Endothelial cell of umbilical vein (primary cell): ENCODE measurements at regions not wholly inside any gene's neighbourhood (a gene's known extent, or its start where the extent isn't known, plus 50 kb on each side); places are given as distances from the start of the nearest gene placed in this dataset.

Source experiments
- BruUV-seq: library from RNA; stranded (reverse); fragments of 400-500 nt; replicated peaks from 2 replicates; lab custom pipeline; 2021; lab: Mats Ljungman, UMichigan
- CTCF ChIA-PET: fragments of 300-600, 350-600 bp; sonication (Branson Sonifier 250); formaldehyde crosslinking; loops from one replicate; lab custom pipeline; 2021; ENCODE audit warnings: antibody characterized with exemption, inconsistent platforms; lab: Charles Lee
- POLR2A ChIA-PET: fragments of 300-600, 350-600 bp; sonication (Branson Sonifier 250); formaldehyde crosslinking; loops from one replicate; lab custom pipeline; 2021; ENCODE audit warnings: antibody characterized with exemption, inconsistent platforms; lab: Charles Lee
- DNase-seq: peaks from one replicate; pipeline ENCODE4 v3.0.0-alpha.2; 2011; ENCODE audit warnings: low read depth, low spot score
- FAIRE-seq: peaks from 2 replicates; lab custom pipeline; 2011; peaks lifted over from hg19 to GRCh38; lab: Jason Lieb, UNC
- H2AFZ ChIP-seq: 2 replicates; pipeline ENCODE4 v1.6.0; 2012; ENCODE audit warnings: low read depth, low read length, control low read depth, inconsistent platforms
- H3K27ac ChIP-seq: 2 replicates; pipeline ENCODE4 v1.5.1; 2011; ENCODE audit warnings: low read depth, mild to moderate bottlenecking, control low read depth, low read length, moderate library complexity; ENCODE audit not compliant: insufficient read depth
- H3K27me3 ChIP-seq, 2 experiments: 2 replicates each; pipeline versions ENCODE4 v1.6.0 to v1.6.1; 2011; ENCODE audit warnings: low read length in 2 of 2, mixed read lengths in 1 of 2; ENCODE audit not compliant: control insufficient read depth in 2 of 2, insufficient read depth in 2 of 2
- H3K36me3 ChIP-seq, 2 experiments: 2 replicates in 1 of 2; 3 replicates in 1 of 2; pipeline ENCODE4 v1.5.1; 2011; ENCODE audit warnings: low read length in 2 of 2, mild to moderate bottlenecking in 1 of 2, moderate library complexity in 1 of 2; ENCODE audit not compliant: control insufficient read depth in 2 of 2, insufficient read depth in 2 of 2; ENCODE audit errors: extremely low read depth in 1 of 2
- H3K4me1 ChIP-seq: 3 replicates; pipeline ENCODE4 v1.5.1; 2011; ENCODE audit warnings: mild to moderate bottlenecking, low read length; ENCODE audit not compliant: control insufficient read depth, insufficient read depth; ENCODE audit errors: extremely low read depth
- H3K4me2 ChIP-seq: 2 replicates; pipeline ENCODE4 v1.6.1; 2011; ENCODE audit warnings: low read length, control low read depth, mixed read lengths; ENCODE audit not compliant: insufficient read depth
- H3K4me3 ChIP-seq, 3 experiments: fragments of 200-600 bp in 1 of 3; sonication (generic), shearing (Covaris generic) in 1 of 3; replicated peaks in 1 of 3; 2 replicates each; pipeline ENCODE4 v1.5.1; 2011 to 2016; ENCODE audit warnings: control low read depth in 3 of 3, low read length in 3 of 3, mild to moderate bottlenecking in 2 of 3, inconsistent platforms in 1 of 3, low read depth in 1 of 3, moderate library complexity in 1 of 3; ENCODE audit not compliant: insufficient read depth in 1 of 3
- H3K79me2 ChIP-seq: 2 replicates; pipeline ENCODE4 v1.6.0; 2012; ENCODE audit warnings: low read length, inconsistent platforms; ENCODE audit not compliant: control insufficient read depth, insufficient read depth
- H3K9ac ChIP-seq: replicated peaks from 2 replicates; pipeline ENCODE3; 2011; ENCODE audit warnings: low read length, control low read depth; ENCODE audit not compliant: insufficient read depth; ENCODE audit errors: extremely low read depth
- H3K9me1 ChIP-seq: replicated peaks from 3 replicates; pipeline ENCODE4 v1.6.0; 2011; ENCODE audit warnings: mild to moderate bottlenecking, low read length; ENCODE audit not compliant: control insufficient read depth, insufficient read depth; ENCODE audit errors: extremely low read depth
- H3K9me3 ChIP-seq: replicated peaks from 2 replicates; pipeline ENCODE4 v1.5.1; 2012; ENCODE audit warnings: low read length, inconsistent platforms; ENCODE audit not compliant: control insufficient read depth, insufficient read depth
- H4K20me1 ChIP-seq: replicated peaks from 2 replicates; pipeline ENCODE3; 2011; ENCODE audit warnings: mild to moderate bottlenecking, low read length; ENCODE audit not compliant: control insufficient read depth, insufficient read depth; ENCODE audit errors: extremely low read depth
- EZH2 ChIP-seq: IDR thresholded peaks from 2 replicates; pipeline ENCODE4 v1.6.1; 2012; ENCODE audit warnings: borderline replicate concordance, low read depth, mild to moderate bottlenecking, moderate library complexity, low read length, inconsistent platforms; ENCODE audit not compliant: severe bottlenecking
- FOS ChIP-seq: IDR thresholded peaks from 2 replicates; pipeline ENCODE4 v1.6.1; 2011; ENCODE audit warnings: mild to moderate bottlenecking, low read length, moderate library complexity, borderline replicate concordance; ENCODE audit not compliant: insufficient read depth
- GATA2 ChIP-seq: IDR thresholded peaks from 2 replicates; pipeline ENCODE4 v1.7.0; 2011; ENCODE audit warnings: low read depth, mild to moderate bottlenecking, moderate library complexity, mixed read lengths, low read length; ENCODE audit not compliant: insufficient read length, insufficient read depth
- JUN ChIP-seq: IDR thresholded peaks from 2 replicates; pipeline ENCODE4 v1.6.1; 2011; ENCODE audit warnings: borderline replicate concordance, low read depth; ENCODE audit not compliant: insufficient read length, insufficient read depth
- MYC ChIP-seq: IDR thresholded peaks from one replicate; pipeline ENCODE4 v1.6.1; 2011; ENCODE audit warnings: mild to moderate bottlenecking, low read depth, low read length
- POLR2A ChIP-seq: IDR thresholded peaks from 2 replicates; pipeline ENCODE4 v1.6.1; 2012; ENCODE audit warnings: low read depth, mild to moderate bottlenecking, control low read depth, low read length
- POLR2AphosphoS5 ChIP-seq: IDR thresholded peaks from 2 replicates; pipeline ENCODE4 v1.6.1; 2012; ENCODE audit warnings: low read depth, mild to moderate bottlenecking, control low read depth, low read length, moderate library complexity; ENCODE audit not compliant: insufficient read depth
- dilution Hi-C: fragments of 300-500 bp; cut with MboI; formaldehyde crosslinking; loops from one replicate; pipeline ENCODE4 v1.15.0; 2019; ENCODE audit warnings: low sequenced_read_pairs; ENCODE audit not compliant: extremely low pct_ligation_motif_present
- intact Hi-C: fragments of 100-400 bp; cut with micrococcal nuclease; formaldehyde crosslinking; loops from one replicate; pipeline ENCODE4 v1.10.0; 2022
- TF ChIP-seq, protein P1 (sequence below): IDR thresholded peaks from 2 replicates; pipeline ENCODE4 v1.6.1; 2011; ENCODE audit not compliant: insufficient read depth, insufficient read length
- TF ChIP-seq, protein P2 (sequence below), 2 donors: IDR thresholded peaks; 1 replicate in 1 of 2; 2 replicates in 1 of 2; pipeline ENCODE4 v1.5.1; 2011; ENCODE audit warnings: low read length in 2 of 2, mild to moderate bottlenecking in 2 of 2, moderate library complexity in 2 of 2, control low read depth in 1 of 2, inconsistent platforms in 1 of 2, low read depth in 1 of 2; ENCODE audit not compliant: insufficient read depth in 1 of 2; ENCODE audit errors: extremely low read depth in 1 of 2

DNA sequence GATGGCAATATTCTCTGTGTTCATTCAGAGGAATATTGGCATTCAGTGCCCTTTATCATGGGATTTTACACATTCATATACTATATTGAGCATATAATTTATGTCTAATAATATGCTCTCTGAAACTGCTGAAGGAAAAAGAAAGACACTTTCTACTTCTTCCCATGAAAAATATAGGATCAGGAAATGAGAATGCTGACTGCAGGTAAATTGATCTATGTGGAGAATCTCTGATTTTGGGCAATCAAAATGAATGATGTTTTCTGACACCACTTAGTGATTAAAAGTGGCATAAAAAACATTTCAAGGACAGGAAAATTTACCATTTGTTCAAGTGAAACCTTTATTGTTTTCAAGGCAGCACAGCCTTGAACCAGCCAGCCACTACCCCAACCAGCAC lies 260.1 kb upstream of the STXBP5 start:
- no peaks in the 10 kb centered on the region for H3K4me1 ChIP-seq
- DNase-seq: no peak
- no peaks in the 10 kb centered on the region for H3K9me3 ChIP-seq
- H3K9me1 ChIP-seq: no peaks in the 10 kb centered on the region
- no TSS peak for BruUV-seq
- ChIA-PET POLR2A (no interaction called here), CTCF (no interaction called here)
- H3K27ac ChIP-seq: no peak overlapping the region
- intact Hi-C loops (no loop called here), dilution Hi-C loops (no loop called here)
- no peaks in the 10 kb centered on the region for H4K20me1 ChIP-seq
- H2AFZ ChIP-seq: no peak overlapping the region
- H3K27me3 ChIP-seq: no peaks in the 10 kb centered on the region
- no peak for FAIRE-seq
- H3K4me2 ChIP-seq: no peak overlapping the region
- no peaks in the 10 kb centered on the region for H3K36me3 ChIP-seq
- no peak overlapping the region for H3K9ac ChIP-seq
- TF ChIP-seq JUN (no peak), EZH2 (no peak), POLR2AphosphoS5 (no peak), GATA2 (no peak), FOS (no peak), MYC (no peak), POLR2A (no peak)
- TF ChIP-seq, protein P1, sequence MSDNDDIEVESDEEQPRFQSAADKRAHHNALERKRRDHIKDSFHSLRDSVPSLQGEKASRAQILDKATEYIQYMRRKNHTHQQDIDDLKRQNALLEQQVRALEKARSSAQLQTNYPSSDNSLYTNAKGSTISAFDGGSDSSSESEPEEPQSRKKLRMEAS: no peak
- TF ChIP-seq, protein P2, sequence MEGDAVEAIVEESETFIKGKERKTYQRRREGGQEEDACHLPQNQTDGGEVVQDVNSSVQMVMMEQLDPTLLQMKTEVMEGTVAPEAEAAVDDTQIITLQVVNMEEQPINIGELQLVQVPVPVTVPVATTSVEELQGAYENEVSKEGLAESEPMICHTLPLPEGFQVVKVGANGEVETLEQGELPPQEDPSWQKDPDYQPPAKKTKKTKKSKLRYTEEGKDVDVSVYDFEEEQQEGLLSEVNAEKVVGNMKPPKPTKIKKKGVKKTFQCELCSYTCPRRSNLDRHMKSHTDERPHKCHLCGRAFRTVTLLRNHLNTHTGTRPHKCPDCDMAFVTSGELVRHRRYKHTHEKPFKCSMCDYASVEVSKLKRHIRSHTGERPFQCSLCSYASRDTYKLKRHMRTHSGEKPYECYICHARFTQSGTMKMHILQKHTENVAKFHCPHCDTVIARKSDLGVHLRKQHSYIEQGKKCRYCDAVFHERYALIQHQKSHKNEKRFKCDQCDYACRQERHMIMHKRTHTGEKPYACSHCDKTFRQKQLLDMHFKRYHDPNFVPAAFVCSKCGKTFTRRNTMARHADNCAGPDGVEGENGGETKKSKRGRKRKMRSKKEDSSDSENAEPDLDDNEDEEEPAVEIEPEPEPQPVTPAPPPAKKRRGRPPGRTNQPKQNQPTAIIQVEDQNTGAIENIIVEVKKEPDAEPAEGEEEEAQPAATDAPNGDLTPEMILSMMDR (IDR thresholded peaks at IDR 0.05; ENCODE audit: extremely low read depth in 1 of 2, insufficient read depth in 1 of 2, low read depth in 1 of 2, low read length in 2 of 2): no peak
- H3K4me3 ChIP-seq: no peak overlapping the region
- no peaks in the 10 kb centered on the region for H3K79me2 ChIP-seq
